IPS-18a (cell line): ENCODE measurements at regions not wholly inside any gene's neighbourhood (a gene's known extent, or its start where the extent isn't known, plus 50 kb on each side); places are given as distances from the start of the nearest gene placed in this dataset.

Source experiments
- H3K27ac ChIP-seq: one replicate; pipeline ENCODE4 v1.5.1; 2013; ENCODE audit warnings: low read length
- H3K27me3 ChIP-seq: one replicate; pipeline ENCODE4 v1.6.1; 2013; ENCODE audit warnings: mild to moderate bottlenecking, low read length; ENCODE audit not compliant: control insufficient read depth, insufficient read depth
- H3K36me3 ChIP-seq: one replicate; pipeline ENCODE4 v1.6.1; 2013; ENCODE audit warnings: low read depth, low read length; ENCODE audit not compliant: control insufficient read depth
- H3K4me1 ChIP-seq: one replicate; pipeline ENCODE4 v1.6.1; 2013; ENCODE audit warnings: low read depth, low read length; ENCODE audit not compliant: control insufficient read depth
- H3K4me3 ChIP-seq: one replicate; pipeline ENCODE4 v1.5.1; 2013; ENCODE audit warnings: low read length
- H3K9ac ChIP-seq: one replicate; pipeline ENCODE4 v1.6.1; 2013; ENCODE audit warnings: mild to moderate bottlenecking, low read length, moderate library complexity
- H3K9me3 ChIP-seq: one replicate; pipeline ENCODE4 v1.6.1; 2013; ENCODE audit warnings: low read depth, low read length; ENCODE audit not compliant: control insufficient read depth

DNA sequence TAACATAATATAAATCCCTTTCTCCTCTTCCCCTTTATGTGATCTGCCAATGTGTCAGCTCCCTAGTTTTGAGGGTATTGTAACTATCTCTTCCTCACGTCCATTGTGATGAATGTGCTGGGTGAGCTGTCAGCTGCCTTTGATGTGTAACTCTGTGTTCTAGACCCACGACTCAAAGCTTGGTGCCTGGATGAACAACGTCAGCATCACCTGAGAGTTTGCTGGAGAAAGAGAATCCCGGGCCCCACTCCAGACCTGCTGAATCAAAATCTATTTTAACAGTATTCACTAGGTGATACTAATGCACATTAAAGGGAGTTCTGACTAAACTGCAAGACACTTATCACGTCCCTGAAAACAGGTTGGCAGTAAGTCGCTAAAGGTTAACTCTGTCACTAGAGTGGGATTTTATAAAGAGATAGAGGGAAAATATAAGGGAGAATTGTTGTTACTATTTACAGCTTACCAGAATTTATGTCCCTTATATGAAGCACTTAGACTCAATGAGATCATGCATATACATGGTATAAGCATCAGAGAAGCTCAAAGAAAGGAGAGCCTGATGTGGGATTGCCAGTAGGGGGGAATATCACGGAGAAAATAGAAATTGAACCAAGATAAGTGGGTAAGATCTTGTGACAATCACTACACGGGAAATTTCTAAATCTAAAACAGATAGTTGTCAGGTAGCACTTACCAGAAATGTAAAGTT is 423.8 kb upstream of the SLC30A5 start:
- Histone ChIP-seq H3K4me3 (no peak overlapping the region), H3K9me3 (no peaks in the 10 kb centered on the region), H3K27ac (no peak overlapping the region), H3K36me3 (no peaks in the 10 kb centered on the region), H3K9ac (no peak overlapping the region), H3K27me3 (no peaks in the 10 kb centered on the region), H3K4me1 (peaks cover 5% of the 10 kb centered on the region)

DNA sequence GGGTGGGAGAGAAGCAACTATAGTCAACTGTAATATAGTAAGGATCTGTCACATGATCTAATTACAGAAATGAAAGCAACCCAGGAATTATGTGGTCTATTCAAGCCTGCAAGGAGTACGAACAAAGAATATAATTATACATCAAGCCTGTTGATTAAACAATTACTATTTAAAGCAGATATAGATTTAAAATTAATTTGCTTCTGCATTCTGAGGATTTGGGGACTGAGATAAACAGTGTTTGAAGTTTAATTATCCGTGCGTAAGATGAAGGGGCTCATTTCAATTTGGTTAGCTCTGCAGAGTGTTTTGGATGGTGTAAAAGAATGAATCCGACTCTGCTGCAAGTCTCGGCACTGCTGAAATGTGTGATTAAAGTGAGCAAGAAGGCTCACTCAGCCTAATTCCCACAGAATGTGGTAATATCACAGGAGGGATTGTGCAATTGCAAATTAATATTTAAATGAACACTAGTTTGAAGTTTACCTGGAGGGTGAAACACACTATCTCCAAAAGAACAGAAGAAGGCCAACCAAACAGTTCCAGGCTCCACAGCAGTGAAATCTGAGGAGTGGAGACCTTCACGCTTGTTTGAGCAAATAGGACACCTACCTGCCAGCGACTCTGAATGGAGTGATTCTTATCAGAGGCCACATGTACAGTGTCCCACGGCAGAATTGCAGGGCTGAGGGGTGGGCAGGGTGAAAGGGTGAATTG is 420.6 kb upstream of the SLC30A5 start:
- Histone ChIP-seq H3K4me3 (no peak overlapping the region), H3K4me1 (peaks cover 5% of the 10 kb centered on the region), H3K9ac (no peak overlapping the region), H3K9me3 (no peaks in the 10 kb centered on the region), H3K27ac (no peak overlapping the region), H3K36me3 (no peaks in the 10 kb centered on the region), H3K27me3 (no peaks in the 10 kb centered on the region)

DNA sequence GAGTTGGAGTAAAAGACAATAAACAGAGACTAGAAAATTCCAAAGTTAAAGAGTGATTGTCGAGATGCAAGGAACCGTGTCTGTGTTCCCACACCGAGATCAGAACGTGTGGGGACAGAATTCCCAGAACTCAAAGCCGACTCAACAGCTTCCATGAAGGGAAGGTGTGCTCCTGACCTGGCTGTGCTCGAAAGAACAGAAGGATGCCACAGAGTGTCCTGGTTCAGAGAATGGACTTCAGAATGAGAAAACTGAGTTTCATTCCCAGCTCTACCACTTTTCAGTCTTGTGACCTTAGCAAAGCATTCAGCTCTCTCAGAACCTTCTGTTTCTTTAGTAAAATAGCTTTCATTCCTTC is 420.0 kb upstream of the SLC30A5 start:
- Histone ChIP-seq H3K27ac (no peak overlapping the region), H3K4me1 (peaks cover 5% of the 10 kb centered on the region), H3K9ac (no peak overlapping the region), H3K27me3 (no peaks in the 10 kb centered on the region), H3K9me3 (no peaks in the 10 kb centered on the region), H3K36me3 (no peaks in the 10 kb centered on the region), H3K4me3 (no peak overlapping the region)

DNA sequence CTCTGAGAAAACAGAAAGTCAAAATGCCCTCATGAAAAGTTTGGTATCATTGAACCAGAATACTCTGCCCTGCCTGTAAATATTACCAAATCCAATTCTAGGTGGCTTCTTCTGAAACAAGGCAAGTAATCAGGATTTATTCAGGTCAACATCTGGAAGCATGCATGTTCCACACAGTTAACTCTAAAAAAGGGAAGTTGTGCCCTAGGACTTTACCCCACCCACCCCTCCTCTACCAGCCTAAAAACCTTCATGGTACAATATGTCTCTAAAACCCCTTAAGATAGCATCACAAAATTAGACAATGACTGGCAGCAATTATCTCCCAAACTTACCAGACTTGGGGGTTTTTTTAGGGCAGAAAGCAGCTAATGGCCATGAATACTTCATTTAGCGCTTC is 414.8 kb upstream of the SLC30A5 start:
- no peak overlapping the region for H3K9ac ChIP-seq
- no peak overlapping the region for H3K4me3 ChIP-seq
- no peaks in the 10 kb centered on the region for H3K9me3 ChIP-seq
- H3K4me1 ChIP-seq, result peaks cover 5% of the 10 kb centered on the region
- no peaks in the 10 kb centered on the region for H3K36me3 ChIP-seq
- H3K27me3 ChIP-seq, result no peaks in the 10 kb centered on the region
- H3K27ac ChIP-seq, result no peak overlapping the region

DNA sequence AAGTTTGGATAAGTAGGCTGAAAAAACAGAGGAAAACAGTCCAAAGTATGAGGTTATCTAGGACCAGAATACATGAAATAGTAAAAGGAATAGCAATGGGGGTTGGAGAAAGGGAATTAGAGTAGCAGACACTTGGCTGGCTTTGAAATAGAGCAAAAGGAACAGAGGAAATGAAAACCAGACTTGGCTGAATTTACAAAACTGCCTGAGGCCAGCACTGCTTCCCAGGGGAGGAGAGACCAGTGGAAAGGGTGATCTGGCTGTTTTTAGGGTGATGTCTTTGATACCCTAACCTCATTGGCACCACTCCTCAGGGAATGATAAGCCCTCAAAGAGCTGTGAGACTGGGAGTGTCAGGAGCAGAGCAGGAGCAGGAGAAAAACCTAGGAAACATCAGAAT is 413.4 kb upstream of the SLC30A5 start:
- H3K4me1 ChIP-seq, result no peaks in the 10 kb centered on the region
- no peak overlapping the region for H3K9ac ChIP-seq
- no peaks in the 10 kb centered on the region for H3K9me3 ChIP-seq
- no peak overlapping the region for H3K4me3 ChIP-seq
- H3K36me3 ChIP-seq, result no peaks in the 10 kb centered on the region
- no peak overlapping the region for H3K27ac ChIP-seq
- no peaks in the 10 kb centered on the region for H3K27me3 ChIP-seq

DNA sequence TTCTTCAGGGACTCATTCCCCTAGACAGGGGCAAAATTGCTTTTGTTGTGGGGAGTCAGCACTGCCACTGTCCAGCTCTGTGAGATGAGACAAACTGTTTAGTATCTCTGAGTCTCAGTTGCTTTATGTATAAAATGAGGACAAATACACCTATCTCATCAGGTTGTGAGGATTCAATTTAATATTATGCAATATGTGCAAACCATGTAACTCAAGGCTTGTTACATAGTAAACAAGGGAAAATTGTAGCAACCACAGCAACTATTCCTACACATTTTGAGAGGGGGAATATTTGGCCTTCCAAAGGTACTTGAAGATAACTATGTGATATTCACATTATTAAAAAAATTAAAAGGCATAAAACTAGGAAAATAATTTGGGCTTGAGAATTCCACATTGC is 411.9 kb upstream of the SLC30A5 start:
- no peaks in the 10 kb centered on the region for H3K36me3 ChIP-seq
- H3K27me3 ChIP-seq, result no peaks in the 10 kb centered on the region
- H3K4me1 ChIP-seq, result no peaks in the 10 kb centered on the region
- no peak overlapping the region for H3K27ac ChIP-seq
- H3K4me3 ChIP-seq, result no peak overlapping the region
- no peak overlapping the region for H3K9ac ChIP-seq
- no peaks in the 10 kb centered on the region for H3K9me3 ChIP-seq

DNA sequence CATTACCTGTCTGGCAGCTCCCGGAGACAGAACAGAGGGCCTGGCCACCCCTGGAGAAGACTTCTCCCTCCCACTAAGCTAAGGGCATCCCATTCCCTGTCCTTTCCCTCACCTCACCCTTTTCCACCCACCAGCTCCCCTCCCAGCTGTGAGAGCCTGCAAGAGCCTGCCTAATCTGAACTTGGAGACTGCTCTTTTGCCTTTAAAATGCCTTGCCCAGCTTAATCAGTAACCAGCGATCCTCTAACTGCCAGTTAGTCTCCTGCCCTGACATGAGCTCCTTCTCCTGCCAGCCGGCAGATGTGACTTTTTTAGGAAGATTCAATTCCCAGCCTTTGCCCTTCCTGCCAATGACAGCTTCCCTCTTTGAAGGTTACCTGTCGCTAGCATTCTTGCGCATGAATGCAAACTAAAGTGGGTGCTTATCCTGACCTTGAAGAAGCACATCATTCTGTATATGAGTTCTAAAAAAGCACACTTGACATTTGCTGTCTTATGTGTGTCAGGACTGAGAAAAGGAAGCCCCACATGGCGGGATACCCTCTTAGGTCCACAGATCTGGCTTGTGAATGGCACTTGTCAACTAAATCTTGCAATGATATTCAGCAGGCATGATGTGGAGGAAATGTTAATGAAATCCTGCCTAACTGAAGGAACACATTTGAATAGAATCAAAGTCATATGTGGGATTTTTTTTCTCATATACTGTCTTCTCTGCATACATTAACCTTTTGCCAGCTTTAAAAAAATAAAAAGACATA is 411.2 kb upstream of the SLC30A5 start:
- no peaks in the 10 kb centered on the region for H3K9me3 ChIP-seq
- H3K27me3 ChIP-seq, result no peaks in the 10 kb centered on the region
- no peaks in the 10 kb centered on the region for H3K36me3 ChIP-seq
- H3K9ac ChIP-seq, result no peak overlapping the region
- no peak overlapping the region for H3K27ac ChIP-seq
- no peak overlapping the region for H3K4me3 ChIP-seq
- no peaks in the 10 kb centered on the region for H3K4me1 ChIP-seq

DNA sequence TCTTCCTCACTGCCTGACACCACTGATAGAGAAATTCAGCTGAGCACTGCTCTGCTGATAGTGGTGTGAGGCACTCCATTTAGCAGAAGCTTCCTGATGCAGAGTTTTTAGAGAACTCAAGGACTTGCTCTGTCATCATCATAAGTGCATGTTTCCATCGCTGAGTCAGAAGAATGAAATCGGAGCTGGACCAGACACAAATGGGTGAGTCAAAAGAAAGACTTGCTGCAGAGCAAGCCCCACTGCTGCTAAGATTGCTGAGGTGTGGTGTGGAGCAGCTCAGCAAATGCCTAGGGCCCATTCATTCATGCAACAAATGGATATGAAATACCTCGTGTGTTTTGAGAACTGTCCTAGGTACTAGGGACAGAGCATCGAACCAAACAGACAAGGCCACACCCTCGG is 410.2 kb upstream of the SLC30A5 start:
- no peak overlapping the region for H3K4me3 ChIP-seq
- H3K4me1 ChIP-seq, result no peaks in the 10 kb centered on the region
- no peak overlapping the region for H3K9ac ChIP-seq
- no peak overlapping the region for H3K27ac ChIP-seq
- no peaks in the 10 kb centered on the region for H3K36me3 ChIP-seq
- no peaks in the 10 kb centered on the region for H3K9me3 ChIP-seq
- no peaks in the 10 kb centered on the region for H3K27me3 ChIP-seq

DNA sequence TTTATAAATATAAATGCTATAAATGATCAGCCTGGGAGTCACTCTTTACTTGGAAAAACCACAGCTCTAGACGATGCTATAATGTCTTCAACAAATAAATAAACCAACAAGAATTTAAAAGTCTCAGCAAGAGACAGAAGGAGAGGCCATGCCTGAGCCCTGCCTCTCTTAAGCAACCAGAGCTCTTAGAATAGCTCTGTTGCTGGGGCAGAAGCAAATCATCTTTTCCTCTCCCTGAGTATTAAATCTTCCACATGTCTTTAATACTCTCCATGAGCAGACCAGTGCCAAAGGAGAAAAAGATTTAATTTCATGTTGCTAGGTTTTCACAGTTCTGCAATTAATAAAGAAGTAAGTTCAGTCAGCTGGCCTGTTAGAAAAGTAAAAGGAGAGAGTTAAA is 408.0 kb upstream of the SLC30A5 start:
- H3K9ac ChIP-seq, result no peak overlapping the region
- no peaks in the 10 kb centered on the region for H3K27me3 ChIP-seq
- no peak overlapping the region for H3K4me3 ChIP-seq
- peaks cover 1% of the 10 kb centered on the region for H3K9me3 ChIP-seq
- H3K27ac ChIP-seq, result no peak overlapping the region
- H3K4me1 ChIP-seq, result no peaks in the 10 kb centered on the region
- H3K36me3 ChIP-seq, result no peaks in the 10 kb centered on the region

DNA sequence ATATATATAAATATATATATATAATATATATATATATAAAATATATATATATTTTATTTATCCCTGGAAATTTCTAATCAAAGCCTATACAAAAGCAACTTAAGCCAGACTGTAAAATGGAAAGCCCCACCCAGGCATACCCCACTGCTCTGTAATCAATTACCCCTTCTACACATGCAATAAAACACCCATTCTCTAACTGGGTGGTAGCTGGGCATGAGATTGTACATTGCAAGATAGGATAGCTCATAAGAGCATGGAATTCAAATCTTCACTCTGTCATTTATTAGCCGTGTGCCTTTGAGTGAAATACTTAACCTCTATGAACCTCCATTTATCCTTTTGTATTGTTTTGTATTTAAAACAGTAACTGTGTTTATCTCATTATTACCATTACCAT is 405.3 kb upstream of the SLC30A5 start:
- H3K27ac ChIP-seq, result no peak overlapping the region
- no peak overlapping the region for H3K4me3 ChIP-seq
- no peak overlapping the region for H3K9ac ChIP-seq
- H3K27me3 ChIP-seq, result no peaks in the 10 kb centered on the region
- peaks cover 8% of the 10 kb centered on the region for H3K9me3 ChIP-seq
- no peaks in the 10 kb centered on the region for H3K36me3 ChIP-seq
- H3K4me1 ChIP-seq, result no peaks in the 10 kb centered on the region

DNA sequence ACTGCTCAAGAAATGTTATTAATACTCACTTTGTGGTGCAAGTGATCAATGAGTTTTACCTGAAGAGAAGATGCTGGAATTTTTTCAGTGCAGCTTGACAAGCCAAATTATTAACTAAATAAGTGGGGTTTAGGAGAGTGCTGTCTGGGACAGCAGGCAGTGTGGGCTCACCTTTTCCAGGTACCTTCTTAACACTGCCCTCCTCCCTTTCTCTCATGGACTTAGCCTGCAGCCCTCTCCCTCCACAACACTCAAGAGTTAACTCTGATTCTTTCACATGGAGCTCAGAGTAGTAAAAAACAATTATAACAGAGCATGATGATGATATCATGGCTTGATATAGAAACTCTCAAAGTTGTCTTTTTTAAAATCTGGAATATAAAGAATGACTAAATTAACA is 404.8 kb upstream of the SLC30A5 start:
- no peaks in the 10 kb centered on the region for H3K36me3 ChIP-seq
- peaks cover 8% of the 10 kb centered on the region for H3K9me3 ChIP-seq
- no peak overlapping the region for H3K4me3 ChIP-seq
- no peaks in the 10 kb centered on the region for H3K4me1 ChIP-seq
- no peak overlapping the region for H3K27ac ChIP-seq
- no peaks in the 10 kb centered on the region for H3K27me3 ChIP-seq
- H3K9ac ChIP-seq, result no peak overlapping the region
